Heart right ventricle (tissue), 16 donors: ENCODE measurements at regions not wholly inside any gene's neighbourhood (a gene's known extent, or its start where the extent isn't known, plus 50 kb on each side); places are given as distances from the start of the nearest gene placed in this dataset.

Experiments
- ATAC-seq, 8 donors: fragments of 200-7000 bp; cut with Tn5 transposase; one replicate each; pipeline ENCODE4 v1.9.1; 2020; ENCODE audit warnings: mild to moderate bottlenecking in 8 of 8, moderate library complexity in 8 of 8, moderate number of reproducible peaks in 1 of 8
- DNase-seq, 2 donors: peaks; one replicate each; pipeline ENCODE4 v3.0.0-alpha.2; 2020
- H3K27ac ChIP-seq, 10 donors: fragments of 200-600 bp; sonication (generic) in 2 of 10; one replicate each; pipeline versions ENCODE4 v1.5.0 to v1.8.0; 2020 to 2022; ENCODE audit warnings: mild to moderate bottlenecking in 3 of 10
- H3K27me3 ChIP-seq, 7 donors: fragments of 200-600 bp; one replicate each; pipeline ENCODE4 v1.8.0; 2021 to 2022; ENCODE audit warnings: mild to moderate bottlenecking in 2 of 7
- H3K36me3 ChIP-seq, 9 donors: fragments of 200-600 bp; sonication (generic) in 1 of 9; one replicate each; pipeline versions ENCODE4 v1.5.0 to v1.8.0; 2020 to 2022; ENCODE audit warnings: mild to moderate bottlenecking in 2 of 9
- H3K4me1 ChIP-seq, 9 donors: fragments of 200-600 bp; sonication (generic) in 1 of 9; one replicate each; pipeline versions ENCODE4 v1.5.0 to v1.8.0; 2020 to 2022; ENCODE audit warnings: mild to moderate bottlenecking in 4 of 9
- H3K4me3 ChIP-seq, 10 donors: fragments of 200-600 bp; sonication (generic) in 2 of 10; one replicate each; pipeline versions ENCODE4 v1.5.0 to v1.8.0; 2020 to 2022; ENCODE audit warnings: mild to moderate bottlenecking in 7 of 10, moderate library complexity in 2 of 10
- H3K9me3 ChIP-seq, 11 donors: fragments of 200-600 bp in 10 of 11; sonication (generic) in 2 of 11; one replicate each; pipeline versions ENCODE4 v1.5.0 to v1.8.0; 2013 to 2022; ENCODE audit warnings: mild to moderate bottlenecking in 2 of 11, control low read depth in 1 of 11, moderate library complexity in 1 of 11
- CTCF ChIP-seq, 9 donors: fragments of 200-600 bp; sonication (generic) in 2 of 9; IDR thresholded peaks; one replicate each; pipeline versions ENCODE4 v1.5.0 to v1.8.0; 2021 to 2022; ENCODE audit warnings: antibody characterized with exemption in 9 of 9, mild to moderate bottlenecking in 5 of 9, moderate library complexity in 1 of 9
- WGBS, 2 donors: extraction: QIAGEN DNeasy Blood & Tissue Kit; methylation state at CpG; one replicate each; pipeline ENCODE4 v1.1.7; 2013; ENCODE audit warnings: inconsistent platforms in 1 of 2; 5-methylcytosine and 5-hydroxymethylcytosine counted together
- intact Hi-C, 10 donors: fragments of 100-400 bp; cut with DNase I; formaldehyde crosslinking; loops; one replicate each; pipeline versions ENCODE4 v1.11.1 to v1.14.2; 2022
- donor health status: Arrhythmogenic right ventricular cardiomyopathy.
- donor health status: ischemic (EF 13 %, LVEDD 7.1; RV severe dilation, severe dysfunction).
- donor health status: healthy with polysubstance abuse.
- donor health status: DM: no; HTN: yes; CAD: no.
- donor health status: DM: no; HTN: no; CAD: no.
- donor health status: ischemic (EF 25% LVEDD 6.9; RV normal size, moderate dysfunction).
- donor health status: ischemic (EF 25% LVEDD 5.7; RV mildly dilated, moderate dysfunction).
- donor health status: healthy.
- donor health status: DM: yes; HTN: yes; CAD: no.
- donor health status: Ischemic cardiomyopathy.
- donor health status: ischemic (EF 35%, LVEDD 5.7; RV mildly dilated, moderate dysfunction).
- donor health status: nonischemic (EF 11% LVEDD 7.7; RV severe dilation, severe dysfunction).
- donor health status: DM: yes; HTN: yes; CAD: no.
- donor health status: PGD.
- donor health status: ischemic (EF 29% LVEDD 5.4; RV normal size, mild dysfunction).
- donor health status: nonischemic (EF 23%, LVEDD 6.1; RV moderate dilation, normal function).

- DNase-seq (no peak), ATAC-seq (no peak)
- no peak overlapping the region for H3K27ac ChIP-seq
- intact Hi-C loops = no loop called here
- no peaks in the 10 kb centered on the region for H3K27me3 ChIP-seq
- no peaks in the 10 kb centered on the region for H3K4me1 ChIP-seq
- no peaks in the 10 kb centered on the region for H3K36me3 ChIP-seq
- 76 to 79% methylated on average over 5 of the region's 5 CpGs for WGBS, 2 donors
- no peaks in the 10 kb centered on the region for H3K9me3 ChIP-seq
- H3K4me3 ChIP-seq = no peak overlapping the region
- no peak for TF ChIP-seq CTCF (IDR thresholded peaks at IDR 0.05)
Measured at GRCh38 chr3:96225494-96225893, 588.9 kb upstream of the EPHA6 start.

GRCh38 chr3:96233679-96234078 is 580.7 kb upstream of the EPHA6 start:
- ATAC-seq (no peak), DNase-seq (no peak)
- no peaks in the 10 kb centered on the region for H3K27me3 ChIP-seq
- 53 to 65% methylated on average over 1 of the region's 1 CpG for WGBS, 2 donors
- no peak overlapping the region for H3K27ac ChIP-seq
- H3K4me1 ChIP-seq = no peaks in the 10 kb centered on the region
- peak overlapping the region in 1 of 10 donors; percentile 0 for H3K4me3 ChIP-seq
- intact Hi-C loops = no loop called here
- H3K9me3 ChIP-seq = no peaks in the 10 kb centered on the region
- TF ChIP-seq CTCF (IDR thresholded peaks at IDR 0.05) = no peak
- H3K36me3 ChIP-seq = no peaks in the 10 kb centered on the region

GRCh38 chr3:96236522-96236921 is 577.9 kb upstream of the EPHA6 start:
- DNase-seq (no peak), ATAC-seq (no peak)
- no peak overlapping the region for H3K4me3 ChIP-seq
- H3K27ac ChIP-seq = no peak overlapping the region
- H3K4me1 ChIP-seq = no peaks in the 10 kb centered on the region
- no peaks in the 10 kb centered on the region for H3K27me3 ChIP-seq
- no peak for TF ChIP-seq CTCF (IDR thresholded peaks at IDR 0.05)
- H3K9me3 ChIP-seq = peaks cover 0 to under 1% (median 0%) of the 10 kb centered on the region in 11 donors
- intact Hi-C loops = no loop called here
- WGBS, 2 donors = 54 to 57% methylated on average over 2 of the region's 2 CpGs
- no peaks in the 10 kb centered on the region for H3K36me3 ChIP-seq

GRCh38 chr3:96259299-96259698 is 555.1 kb upstream of the EPHA6 start:
- no peak for TF ChIP-seq CTCF (IDR thresholded peaks at IDR 0.05)
- no peak for ATAC-seq

GRCh38 chr3:96264701-96265100 is 549.7 kb upstream of the EPHA6 start:
- DNase-seq (no peak), ATAC-seq (no peak)
- H3K4me3 ChIP-seq = no peak overlapping the region
- H3K4me1 ChIP-seq = peaks cover 0 to 20% (median 7%) of the 10 kb centered on the region in 9 donors
- H3K27ac ChIP-seq = no peak overlapping the region
- H3K9me3 ChIP-seq = peaks cover 0 to 7% (median 0%) of the 10 kb centered on the region in 11 donors
- WGBS, 2 donors = 91 to 99% methylated on average over 2 of the region's 2 CpGs
- intact Hi-C loops = no loop called here
- no peak for TF ChIP-seq CTCF (IDR thresholded peaks at IDR 0.05)
- no peaks in the 10 kb centered on the region for H3K36me3 ChIP-seq
- no peaks in the 10 kb centered on the region for H3K27me3 ChIP-seq

More at GRCh38 chr3:96259299-96259698, 555.1 kb upstream of the EPHA6 start:
- intact Hi-C loops = no loop called here
- no peak overlapping the region for H3K4me3 ChIP-seq
- H3K36me3 ChIP-seq = no peaks in the 10 kb centered on the region
- H3K27me3 ChIP-seq = no peaks in the 10 kb centered on the region
- H3K27ac ChIP-seq = no peak overlapping the region
- H3K9me3 ChIP-seq = peaks cover 0 to 5% (median 0%) of the 10 kb centered on the region in 11 donors
- no peak for DNase-seq
- no peaks in the 10 kb centered on the region for H3K4me1 ChIP-seq
